ENCODE measurements at regions not wholly inside any gene's neighbourhood (a gene's known extent, or its start where the extent isn't known, plus 50 kb on each side); places are given as distances from the start of the nearest gene placed in this dataset.

- no peak for DNase-seq
- H3K27me3 ChIP-seq, result no peaks in the 10 kb centered on the region
- H3K36me3 ChIP-seq, result no peaks in the 10 kb centered on the region
- no peaks in the 10 kb centered on the region for H3K9me3 ChIP-seq
- intact Hi-C loops (cut with DNase I), result no loop called here
- 8 to 35% methylated on average over 2 of the region's 2 CpGs for WGBS, 2 donors
- H3K4me3 ChIP-seq, result no peak overlapping the region
- TF ChIP-seq CTCF (IDR thresholded peaks at IDR 0.05), result no peak
- no peak for TF ChIP-seq EP300 (IDR thresholded peaks at IDR 0.05)
- TF ChIP-seq POLR2A (IDR thresholded peaks at IDR 0.05), result no peak
- TF ChIP-seq POLR2AphosphoS5 (IDR thresholded peaks at IDR 0.05), result no peak
- no peaks in the 10 kb centered on the region for H3K4me1 ChIP-seq
- no peak overlapping the region for H3K27ac ChIP-seq
Observed at GRCh38 chr7:52506325-52506724, 529.1 kb upstream of the POM121L12 start.

- Histone ChIP-seq H3K27ac (no peak overlapping the region), H3K9me3 (no peaks in the 10 kb centered on the region), H3K4me1 (peaks cover 0 to 7% (median 0%) of the 10 kb centered on the region in 4 donors), H3K36me3 (no peaks in the 10 kb centered on the region), H3K27me3 (no peaks in the 10 kb centered on the region), H3K4me3 (no peak overlapping the region)
- DNase-seq, result no peak
- WGBS, 2 donors, result 87 to 88% methylated on average over 2 of the region's 2 CpGs
- TF ChIP-seq POLR2A (IDR thresholded peaks at IDR 0.05) (no peak), POLR2AphosphoS5 (IDR thresholded peaks at IDR 0.05) (no peak), EP300 (IDR thresholded peaks at IDR 0.05) (no peak), CTCF (IDR thresholded peaks at IDR 0.05) (no peak)
- intact Hi-C loops (cut with DNase I), result no loop called here
Observed at GRCh38 chr7:52504561-52504960, 530.9 kb upstream of the POM121L12 start.

GRCh38 chr7:52502281-52502680 is 533.2 kb upstream of the POM121L12 start:
- Histone ChIP-seq H3K4me3 (no peak overlapping the region), H3K9me3 (no peaks in the 10 kb centered on the region), H3K27me3 (no peaks in the 10 kb centered on the region), H3K27ac (no peak overlapping the region), H3K4me1 (peaks cover 0 to 7% (median 0%) of the 10 kb centered on the region in 4 donors), H3K36me3 (no peaks in the 10 kb centered on the region)
- intact Hi-C loops (cut with DNase I), result no loop called here
- no peak for TF ChIP-seq POLR2AphosphoS5 (IDR thresholded peaks at IDR 0.05)
- no peak for TF ChIP-seq EP300 (IDR thresholded peaks at IDR 0.05)
- TF ChIP-seq POLR2A (IDR thresholded peaks at IDR 0.05), result no peak
- no peak for TF ChIP-seq CTCF (IDR thresholded peaks at IDR 0.05)
- WGBS, 2 donors, result 74 to 83% methylated on average over 4 of the region's 4 CpGs
- no peak for DNase-seq

GRCh38 chr7:52501696-52502095 is 533.7 kb upstream of the POM121L12 start:
- no peak for DNase-seq
- H3K27me3 ChIP-seq, result no peaks in the 10 kb centered on the region
- intact Hi-C loops (cut with DNase I), result no loop called here
- no peaks in the 10 kb centered on the region for H3K9me3 ChIP-seq
- no peaks in the 10 kb centered on the region for H3K36me3 ChIP-seq
- peaks cover 0 to 7% (median 0%) of the 10 kb centered on the region in 4 donors for H3K4me1 ChIP-seq
- H3K27ac ChIP-seq, result no peak overlapping the region
- H3K4me3 ChIP-seq, result no peak overlapping the region
- TF ChIP-seq POLR2AphosphoS5 (IDR thresholded peaks at IDR 0.05), result no peak
- TF ChIP-seq POLR2A (IDR thresholded peaks at IDR 0.05), result no peak
- TF ChIP-seq EP300 (IDR thresholded peaks at IDR 0.05), result no peak
- no peak for TF ChIP-seq CTCF (IDR thresholded peaks at IDR 0.05)
- WGBS, 2 donors, result 68 to 89% methylated on average over 2 of the region's 2 CpGs

- no peak for TF ChIP-seq POLR2AphosphoS5 (IDR thresholded peaks at IDR 0.05)
- TF ChIP-seq POLR2A (IDR thresholded peaks at IDR 0.05), result no peak
- TF ChIP-seq CTCF (IDR thresholded peaks at IDR 0.05), result no peak
- TF ChIP-seq EP300 (IDR thresholded peaks at IDR 0.05), result no peak
- no peak overlapping the region for H3K27ac ChIP-seq
- peaks cover 0 to 7% (median 0%) of the 10 kb centered on the region in 4 donors for H3K4me1 ChIP-seq
- DNase-seq, result no peak
- WGBS, 2 donors, result 31 to 64% methylated on average over 3 of the region's 3 CpGs
- no peaks in the 10 kb centered on the region for H3K36me3 ChIP-seq
- intact Hi-C loops (cut with DNase I), result no loop called here
- H3K4me3 ChIP-seq, result no peak overlapping the region
- H3K9me3 ChIP-seq, result no peaks in the 10 kb centered on the region
- H3K27me3 ChIP-seq, result no peaks in the 10 kb centered on the region
Observed at GRCh38 chr7:52500841-52501240, 534.6 kb upstream of the POM121L12 start.

Data from sigmoid colon (tissue), 6 donors.